ENCODE measurements at regions not wholly inside any gene's neighbourhood (a gene's known extent, or its start where the extent isn't known, plus 50 kb on each side); places are given as distances from the start of the nearest gene placed in this dataset.

- TF ChIP-seq CTCF (IDR thresholded peaks at IDR 0.05) (no peak), EZH2 (IDR thresholded peaks at IDR 0.05; ENCODE audit: borderline replicate concordance, insufficient read depth, low read depth, low read length, poor library complexity, severe bottlenecking) (no peak)
- no peak overlapping the region for H3K4me2 ChIP-seq (replicated peaks; ENCODE audit: low read depth, low read length, poor library complexity, severe bottlenecking)
- H4K20me1 ChIP-seq (ENCODE audit: control insufficient read depth, insufficient read depth, low read length, poor library complexity, severe bottlenecking) = no peaks in the 10 kb centered on the region
- Mint-ChIP-seq H3K27me3 (no peaks in the 10 kb centered on the region), H3K9me3 (ENCODE audit: insufficient read depth) (no peaks in the 10 kb centered on the region), H3K4me3 (no peak overlapping the region), H3K4me1 (no peaks in the 10 kb centered on the region), H3K27ac (no peak overlapping the region)
- H3K4me1 ChIP-seq (ENCODE audit: control insufficient read depth in 2 of 2, insufficient read depth in 2 of 2, low read length in 2 of 2) = no peaks in the 10 kb centered on the region
- intact Hi-C loops (cut with micrococcal nuclease) = no loop called here
- no peaks in the 10 kb centered on the region for H3K36me3 ChIP-seq (replicated peaks in 1 of 2; ENCODE audit: control extremely low read depth in 1 of 2, control insufficient read depth in 1 of 2, extremely low read depth in 1 of 2, insufficient read depth in 2 of 2, low read length in 1 of 2)
- H3K4me3 ChIP-seq (ENCODE audit: control extremely low read depth in 1 of 5, extremely low read depth in 1 of 5, insufficient read depth in 1 of 5, low read depth in 2 of 5, low read length in 4 of 5) = no peak overlapping the region
- H3K9me3 ChIP-seq (ENCODE audit: control extremely low read depth in 1 of 3, control insufficient read depth in 2 of 3, insufficient read depth in 1 of 3, low read length in 2 of 3) = peaks cover 0 to 8% (median 0%) of the 10 kb centered on the region in 3 donors
- H3K9ac ChIP-seq (ENCODE audit: low read length) = no peak overlapping the region
- H3K27ac ChIP-seq (ENCODE audit: low read length in 2 of 2) = no peak overlapping the region
- POLR2A ChIA-PET = no interaction called here
- no peaks in the 10 kb centered on the region for H3K79me2 ChIP-seq (ENCODE audit: control insufficient read depth, insufficient read depth, low read length)
- WGBS (ENCODE audit: insufficient coverage) = 96% methylated on average over 3 of the region's 5 CpGs
- ATAC-seq (ENCODE audit: low read depth) (no peak), DNase-seq (no peak)
- CTCF ChIA-PET = no interaction called here
- H2AFZ ChIP-seq (ENCODE audit: insufficient read depth, low read depth, low read length, poor library complexity, severe bottlenecking) = no peak overlapping the region
- no peaks in the 10 kb centered on the region for H3K27me3 ChIP-seq (replicated peaks in 1 of 4; ENCODE audit: control extremely low read depth in 1 of 4, control insufficient read depth in 3 of 4, insufficient read depth in 4 of 4, low read length in 3 of 4)
These were observed 278.3 kb downstream of the SOX4 start for GRCh38 chr6:21871831-21872230.

- H3K27me3 ChIP-seq (replicated peaks in 1 of 4; ENCODE audit: control extremely low read depth in 1 of 4, control insufficient read depth in 3 of 4, insufficient read depth in 4 of 4, low read length in 3 of 4) = no peaks in the 10 kb centered on the region
- intact Hi-C loops (cut with micrococcal nuclease) = no loop called here
- no peaks in the 10 kb centered on the region for H3K79me2 ChIP-seq (ENCODE audit: control insufficient read depth, insufficient read depth, low read length)
- H3K9me3 Mint-ChIP-seq (ENCODE audit: insufficient read depth) = no peaks in the 10 kb centered on the region
- no peaks in the 10 kb centered on the region for H3K27me3 Mint-ChIP-seq
- no peak overlapping the region for H3K9ac ChIP-seq (ENCODE audit: low read length)
- no peaks in the 10 kb centered on the region for H3K4me1 Mint-ChIP-seq
- no peak overlapping the region for H2AFZ ChIP-seq (ENCODE audit: insufficient read depth, low read depth, low read length, poor library complexity, severe bottlenecking)
- H4K20me1 ChIP-seq (ENCODE audit: control insufficient read depth, insufficient read depth, low read length, poor library complexity, severe bottlenecking) = no peaks in the 10 kb centered on the region
- no peak for DNase-seq
- no CpG with 5 or more reads among the region's 2 CpGs for WGBS (ENCODE audit: insufficient coverage)
- no peak for ATAC-seq (ENCODE audit: low read depth)
- H3K4me2 ChIP-seq (replicated peaks; ENCODE audit: low read depth, low read length, poor library complexity, severe bottlenecking) = no peak overlapping the region
- no peaks in the 10 kb centered on the region for H3K4me1 ChIP-seq (ENCODE audit: control insufficient read depth in 2 of 2, insufficient read depth in 2 of 2, low read length in 2 of 2)
- TF ChIP-seq CTCF (IDR thresholded peaks at IDR 0.05) (no peak), EZH2 (IDR thresholded peaks at IDR 0.05; ENCODE audit: borderline replicate concordance, insufficient read depth, low read depth, low read length, poor library complexity, severe bottlenecking) (no peak)
- H3K4me3 ChIP-seq (ENCODE audit: control extremely low read depth in 1 of 5, extremely low read depth in 1 of 5, insufficient read depth in 1 of 5, low read depth in 2 of 5, low read length in 4 of 5) = no peak overlapping the region
- ChIA-PET POLR2A (no interaction called here), CTCF (no interaction called here)
- H3K4me3 Mint-ChIP-seq = no peak overlapping the region
- no peaks in the 10 kb centered on the region for H3K36me3 ChIP-seq (replicated peaks in 1 of 2; ENCODE audit: control extremely low read depth in 1 of 2, control insufficient read depth in 1 of 2, extremely low read depth in 1 of 2, insufficient read depth in 2 of 2, low read length in 1 of 2)
- H3K27ac ChIP-seq (ENCODE audit: low read length in 2 of 2) = no peak overlapping the region
- H3K9me3 ChIP-seq (ENCODE audit: control extremely low read depth in 1 of 3, control insufficient read depth in 2 of 3, insufficient read depth in 1 of 3, low read length in 2 of 3) = peaks cover 0 to 8% (median 0%) of the 10 kb centered on the region in 3 donors
- no peak overlapping the region for H3K27ac Mint-ChIP-seq
These were observed 279.2 kb downstream of the SOX4 start for GRCh38 chr6:21872749-21873148.

All from B cell (primary cell).